H1 (cell line): ENCODE measurements at regions not wholly inside any gene's neighbourhood (a gene's known extent, or its start where the extent isn't known, plus 50 kb on each side); places are given as distances from the start of the nearest gene placed in this dataset.

Experiments used
- CBX8 ChIP-seq: fragments of 300-800, 300-1000 bp; sonication (generic); IDR thresholded peaks from 2 replicates; pipeline ENCODE4 v1.7.1; 2016; ENCODE audit warnings: low read depth, low read length, borderline replicate concordance
- CHD2 ChIP-seq: IDR thresholded peaks from 2 replicates; pipeline ENCODE4 v1.6.1; 2012; ENCODE audit warnings: low read length, improper control_type of control experiment
- EP300 ChIP-seq, 2 experiments: IDR thresholded peaks; 1 replicate in 1 of 2; 2 replicates in 1 of 2; pipeline ENCODE4 v1.6.1; 2011 to 2012; ENCODE audit warnings: low read depth in 2 of 2, low read length in 2 of 2, mild to moderate bottlenecking in 2 of 2, borderline replicate concordance in 1 of 2, inconsistent platforms in 1 of 2, moderate library complexity in 1 of 2
- POLR2AphosphoS5 ChIP-seq: IDR thresholded peaks from 2 replicates; pipeline ENCODE4 v1.6.1; 2011; ENCODE audit warnings: low read depth, low read length
- YY1 ChIP-seq: IDR thresholded peaks from 2 replicates; pipeline ENCODE4 v1.6.1; 2011; ENCODE audit warnings: low read depth, mild to moderate bottlenecking, low read length
- TF ChIP-seq, protein P1 (sequence below), 3 experiments: IDR thresholded peaks; 1 replicate in 2 of 3; 2 replicates in 1 of 3; pipeline versions ENCODE4 v1.5.1 to v1.6.1; 2011; ENCODE audit warnings: low read length in 3 of 3, mild to moderate bottlenecking in 3 of 3, inconsistent platforms in 2 of 3, low read depth in 1 of 3, moderate library complexity in 1 of 3; ENCODE audit not compliant: insufficient read depth in 1 of 3; ENCODE audit errors: control extremely low read depth in 1 of 3
- TF ChIP-seq, protein P2 (sequence below): IDR thresholded peaks from 2 replicates; pipeline ENCODE4 v1.6.1; 2011; ENCODE audit warnings: low read depth, mild to moderate bottlenecking, low read length; ENCODE audit not compliant: insufficient read depth
- TF ChIP-seq, protein P3 (sequence below): IDR thresholded peaks from 2 replicates; pipeline ENCODE4 v1.6.1; 2012; ENCODE audit warnings: inconsistent platforms

DNA sequence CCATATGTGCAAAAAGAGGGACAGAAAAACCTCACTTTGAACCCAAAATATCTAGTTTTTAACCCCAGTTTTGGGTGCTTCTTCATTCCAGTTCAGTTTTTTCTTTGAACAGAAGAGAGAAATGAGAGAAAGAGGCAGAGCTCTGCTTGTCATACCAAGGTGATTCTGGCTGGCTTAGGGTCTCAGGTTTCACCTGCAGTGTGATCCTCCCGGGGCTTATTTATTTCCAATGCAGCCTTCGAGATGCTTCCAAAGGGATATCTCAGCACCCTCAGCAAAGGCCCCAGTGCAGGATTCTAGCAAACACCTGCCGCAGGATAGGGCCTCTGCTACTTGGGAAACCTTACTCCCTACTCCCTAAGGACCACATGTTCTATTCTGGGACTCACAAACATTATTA is 131.3 kb downstream of the WDR11 start:
- TF ChIP-seq, protein P1, sequence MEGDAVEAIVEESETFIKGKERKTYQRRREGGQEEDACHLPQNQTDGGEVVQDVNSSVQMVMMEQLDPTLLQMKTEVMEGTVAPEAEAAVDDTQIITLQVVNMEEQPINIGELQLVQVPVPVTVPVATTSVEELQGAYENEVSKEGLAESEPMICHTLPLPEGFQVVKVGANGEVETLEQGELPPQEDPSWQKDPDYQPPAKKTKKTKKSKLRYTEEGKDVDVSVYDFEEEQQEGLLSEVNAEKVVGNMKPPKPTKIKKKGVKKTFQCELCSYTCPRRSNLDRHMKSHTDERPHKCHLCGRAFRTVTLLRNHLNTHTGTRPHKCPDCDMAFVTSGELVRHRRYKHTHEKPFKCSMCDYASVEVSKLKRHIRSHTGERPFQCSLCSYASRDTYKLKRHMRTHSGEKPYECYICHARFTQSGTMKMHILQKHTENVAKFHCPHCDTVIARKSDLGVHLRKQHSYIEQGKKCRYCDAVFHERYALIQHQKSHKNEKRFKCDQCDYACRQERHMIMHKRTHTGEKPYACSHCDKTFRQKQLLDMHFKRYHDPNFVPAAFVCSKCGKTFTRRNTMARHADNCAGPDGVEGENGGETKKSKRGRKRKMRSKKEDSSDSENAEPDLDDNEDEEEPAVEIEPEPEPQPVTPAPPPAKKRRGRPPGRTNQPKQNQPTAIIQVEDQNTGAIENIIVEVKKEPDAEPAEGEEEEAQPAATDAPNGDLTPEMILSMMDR (IDR thresholded peaks at IDR 0.05; ENCODE audit: control extremely low read depth in 1 of 3, insufficient read depth in 1 of 3, low read depth in 1 of 3, low read length in 3 of 3), result no peak
- TF ChIP-seq CBX8 (no peak), POLR2AphosphoS5 (no peak), EP300 (IDR thresholded peaks at IDR 0.05; ENCODE audit: borderline replicate concordance in 1 of 2, low read depth in 2 of 2, low read length in 2 of 2) (no peak), YY1 (no peak), CHD2 (no peak)
- TF ChIP-seq, protein P2, sequence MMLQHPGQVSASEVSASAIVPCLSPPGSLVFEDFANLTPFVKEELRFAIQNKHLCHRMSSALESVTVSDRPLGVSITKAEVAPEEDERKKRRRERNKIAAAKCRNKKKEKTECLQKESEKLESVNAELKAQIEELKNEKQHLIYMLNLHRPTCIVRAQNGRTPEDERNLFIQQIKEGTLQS, result no peak
- TF ChIP-seq, protein P3, sequence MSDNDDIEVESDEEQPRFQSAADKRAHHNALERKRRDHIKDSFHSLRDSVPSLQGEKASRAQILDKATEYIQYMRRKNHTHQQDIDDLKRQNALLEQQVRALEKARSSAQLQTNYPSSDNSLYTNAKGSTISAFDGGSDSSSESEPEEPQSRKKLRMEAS, result no peak
